NB4 (cell line): ENCODE measurements at regions not wholly inside any gene's neighbourhood (a gene's known extent, or its start where the extent isn't known, plus 50 kb on each side); places are given as distances from the start of the nearest gene placed in this dataset.
"Not testable (repeated sequence)": the region's sequence is repeated elsewhere in the genome, so short reads cannot be mapped to it uniquely, and the experiment has no call there.

Experiments
- DNase-seq: peaks from one replicate; pipeline ENCODE4 v3.0.0; 2010; ENCODE audit warnings: low read depth
- H3K4me3 ChIP-seq: one replicate; pipeline ENCODE4 v1.5.1; 2011; ENCODE audit warnings: mild to moderate bottlenecking, low read depth, low read length, moderate library complexity
- MYC ChIP-seq: IDR thresholded peaks from 2 replicates; pipeline ENCODE4 v1.6.1; 2011; ENCODE audit warnings: low read depth, low read length
- POLR2A ChIP-seq: IDR thresholded peaks from 2 replicates; pipeline ENCODE4 v1.6.1; 2011; ENCODE audit warnings: mild to moderate bottlenecking; ENCODE audit not compliant: insufficient read length; ENCODE audit errors: extremely low read depth
- TF ChIP-seq, protein P1 (sequence below): IDR thresholded peaks from 2 replicates; pipeline ENCODE4 v1.6.1; 2011; ENCODE audit warnings: low read depth, low read length
- TF ChIP-seq, protein P2 (sequence below): IDR thresholded peaks from one replicate; pipeline ENCODE4 v1.5.1; 2012; ENCODE audit warnings: low read depth, low read length

- TF ChIP-seq, protein P1, sequence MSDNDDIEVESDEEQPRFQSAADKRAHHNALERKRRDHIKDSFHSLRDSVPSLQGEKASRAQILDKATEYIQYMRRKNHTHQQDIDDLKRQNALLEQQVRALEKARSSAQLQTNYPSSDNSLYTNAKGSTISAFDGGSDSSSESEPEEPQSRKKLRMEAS = no peak
- no peak for TF ChIP-seq MYC
- TF ChIP-seq, protein P2, sequence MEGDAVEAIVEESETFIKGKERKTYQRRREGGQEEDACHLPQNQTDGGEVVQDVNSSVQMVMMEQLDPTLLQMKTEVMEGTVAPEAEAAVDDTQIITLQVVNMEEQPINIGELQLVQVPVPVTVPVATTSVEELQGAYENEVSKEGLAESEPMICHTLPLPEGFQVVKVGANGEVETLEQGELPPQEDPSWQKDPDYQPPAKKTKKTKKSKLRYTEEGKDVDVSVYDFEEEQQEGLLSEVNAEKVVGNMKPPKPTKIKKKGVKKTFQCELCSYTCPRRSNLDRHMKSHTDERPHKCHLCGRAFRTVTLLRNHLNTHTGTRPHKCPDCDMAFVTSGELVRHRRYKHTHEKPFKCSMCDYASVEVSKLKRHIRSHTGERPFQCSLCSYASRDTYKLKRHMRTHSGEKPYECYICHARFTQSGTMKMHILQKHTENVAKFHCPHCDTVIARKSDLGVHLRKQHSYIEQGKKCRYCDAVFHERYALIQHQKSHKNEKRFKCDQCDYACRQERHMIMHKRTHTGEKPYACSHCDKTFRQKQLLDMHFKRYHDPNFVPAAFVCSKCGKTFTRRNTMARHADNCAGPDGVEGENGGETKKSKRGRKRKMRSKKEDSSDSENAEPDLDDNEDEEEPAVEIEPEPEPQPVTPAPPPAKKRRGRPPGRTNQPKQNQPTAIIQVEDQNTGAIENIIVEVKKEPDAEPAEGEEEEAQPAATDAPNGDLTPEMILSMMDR = no peak
- TF ChIP-seq POLR2A = no peak
- DNase-seq = no peak
- no peak overlapping the region for H3K4me3 ChIP-seq
Observed at GRCh38 chr11:81301166-81301830, 1432.4 kb downstream of the FAM181B start.

- TF ChIP-seq MYC (no peak), POLR2A (no peak)
- TF ChIP-seq, protein P2 = no peak
- TF ChIP-seq, protein P1 = no peak
- no peak overlapping the region for H3K4me3 ChIP-seq
- no peak for DNase-seq
Observed at GRCh38 chr11:81286959-81287358, 1446.7 kb downstream of the FAM181B start.

GRCh38 chr11:81286550-81286949 is 1447.1 kb downstream of the FAM181B start:
- no peak overlapping the region for H3K4me3 ChIP-seq
- no peak for TF ChIP-seq POLR2A
- TF ChIP-seq, protein P2 = no peak
- DNase-seq = no peak

GRCh38 chr11:81280228-81280627 is 1453.4 kb downstream of the FAM181B start:
- not testable (repeated sequence) for H3K4me3 ChIP-seq, DNase-seq

DNA sequence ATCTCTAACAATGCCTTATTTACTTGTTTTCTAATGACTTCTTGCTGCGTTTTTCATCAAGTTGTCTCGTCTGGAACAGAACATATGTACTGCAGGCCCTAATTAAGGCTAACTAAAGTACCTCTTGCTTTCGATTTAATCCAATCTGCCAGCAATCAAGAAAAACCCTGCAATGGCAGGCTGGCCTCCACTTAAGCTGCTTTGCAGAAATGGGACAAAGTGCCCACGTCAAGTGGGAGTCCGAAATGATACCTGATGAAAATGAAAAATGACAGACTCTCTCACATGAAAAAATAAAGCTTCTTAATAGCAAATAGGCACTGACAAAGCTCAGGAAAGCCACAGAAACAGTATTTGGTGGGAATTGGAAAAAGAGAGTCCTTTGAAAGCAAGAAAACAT is 1454.7 kb downstream of the FAM181B start:
- TF ChIP-seq POLR2A = no peak
- TF ChIP-seq, protein P2 = no peak
- TF ChIP-seq, protein P1 = no peak
- no peak for TF ChIP-seq MYC
- DNase-seq = no peak
- H3K4me3 ChIP-seq = no peak overlapping the region

DNA sequence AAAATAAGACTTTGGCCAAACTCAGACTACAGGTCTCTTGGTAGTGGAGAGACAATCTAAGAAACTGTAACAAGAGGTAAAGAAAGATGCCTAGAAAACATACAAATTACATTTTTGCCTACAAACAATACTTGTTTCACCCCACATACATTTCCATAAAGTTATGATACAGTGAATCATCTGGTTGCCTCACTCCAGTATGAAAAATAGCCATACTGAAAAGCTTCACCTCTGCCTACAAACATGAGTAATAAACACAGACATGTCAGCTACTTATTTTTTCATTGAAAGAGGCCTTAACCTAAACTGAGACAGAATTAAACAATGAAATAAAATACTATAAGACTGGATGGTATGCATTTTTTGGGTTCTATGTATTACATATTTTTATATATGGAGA is 1463.0 kb downstream of the FAM181B start:
- no peak for DNase-seq
- no peak overlapping the region for H3K4me3 ChIP-seq
- no peak for TF ChIP-seq MYC

GRCh38 chr11:81267246-81267645 is 1466.4 kb downstream of the FAM181B start:
- TF ChIP-seq MYC (no peak), POLR2A (no peak)
- TF ChIP-seq, protein P2 = no peak
- TF ChIP-seq, protein P1 = no peak
- no peak for DNase-seq
- H3K4me3 ChIP-seq = no peak overlapping the region
